ENCODE measurements at regions not wholly inside any gene's neighbourhood (a gene's known extent, or its start where the extent isn't known, plus 50 kb on each side); places are given as distances from the start of the nearest gene placed in this dataset.
A peak's percentile ranks its signal among the peaks of the same experiment; 100 is the strongest.
"Not testable (repeated sequence)": the region's sequence is repeated elsewhere in the genome, so short reads cannot be mapped to it uniquely, and the experiment has no call there.

GRCh38 chr3:177370246-177370822 is 173.1 kb upstream of the TBL1XR1 start:
- H3K36me3 Mint-ChIP-seq, result no peaks in the 10 kb centered on the region
- no peaks in the 10 kb centered on the region for H3K4me1 Mint-ChIP-seq (ENCODE audit: low read depth)
- no peaks in the 10 kb centered on the region for H3K9me3 Mint-ChIP-seq (ENCODE audit: low read depth)
- H3K4me3 Mint-ChIP-seq, result no peak overlapping the region
- no peaks in the 10 kb centered on the region for H3K27me3 Mint-ChIP-seq
- H3K27ac Mint-ChIP-seq, result no peak overlapping the region

GRCh38 chr3:177371146-177371545 is 173.9 kb upstream of the TBL1XR1 start:
- H3K36me3 Mint-ChIP-seq, result no peaks in the 10 kb centered on the region

GRCh38 chr3:177371888-177372287 is 174.6 kb upstream of the TBL1XR1 start:
- Mint-ChIP-seq H3K4me1 (ENCODE audit: low read depth) (no peaks in the 10 kb centered on the region), H3K27me3 (no peaks in the 10 kb centered on the region), H3K27ac (no peak overlapping the region), H3K4me3 (no peak overlapping the region), H3K9me3 (ENCODE audit: low read depth) (no peaks in the 10 kb centered on the region), H3K36me3 (no peaks in the 10 kb centered on the region)

More at GRCh38 chr3:177371146-177371545, 173.9 kb upstream of the TBL1XR1 start:
- Mint-ChIP-seq H3K4me1 (ENCODE audit: low read depth) (no peaks in the 10 kb centered on the region), H3K27me3 (no peaks in the 10 kb centered on the region), H3K27ac (no peak overlapping the region), H3K4me3 (no peak overlapping the region), H3K9me3 (ENCODE audit: low read depth) (no peaks in the 10 kb centered on the region)

GRCh38 chr3:177374323-177374722 is 177.0 kb upstream of the TBL1XR1 start:
- no peaks in the 10 kb centered on the region for H3K36me3 Mint-ChIP-seq
- no peak overlapping the region for H3K27ac Mint-ChIP-seq
- H3K4me1 Mint-ChIP-seq (ENCODE audit: low read depth), result no peaks in the 10 kb centered on the region
- H3K9me3 Mint-ChIP-seq (ENCODE audit: low read depth), result no peaks in the 10 kb centered on the region
- H3K27me3 Mint-ChIP-seq, result no peaks in the 10 kb centered on the region
- H3K4me3 Mint-ChIP-seq, result no peak overlapping the region

GRCh38 chr3:177375316-177375715 is 178.0 kb upstream of the TBL1XR1 start:
- H3K36me3 Mint-ChIP-seq, result no peaks in the 10 kb centered on the region
- no peaks in the 10 kb centered on the region for H3K9me3 Mint-ChIP-seq (ENCODE audit: low read depth)
- H3K27me3 Mint-ChIP-seq, result no peaks in the 10 kb centered on the region
- no peaks in the 10 kb centered on the region for H3K4me1 Mint-ChIP-seq (ENCODE audit: low read depth)
- H3K4me3 Mint-ChIP-seq, result no peak overlapping the region
- H3K27ac Mint-ChIP-seq, result no peak overlapping the region

- no peak overlapping the region for H3K4me3 Mint-ChIP-seq
- peaks cover under 1% of the 10 kb centered on the region for H3K36me3 Mint-ChIP-seq
- H3K9me3 Mint-ChIP-seq (ENCODE audit: low read depth), result no peaks in the 10 kb centered on the region
- H3K27me3 Mint-ChIP-seq, result no peaks in the 10 kb centered on the region
- no peaks in the 10 kb centered on the region for H3K4me1 Mint-ChIP-seq (ENCODE audit: low read depth)
- H3K27ac Mint-ChIP-seq, result no peak overlapping the region
These were observed 179.9 kb upstream of the TBL1XR1 start for GRCh38 chr3:177377166-177377565.

GRCh38 chr3:177378168-177378567 is 180.9 kb upstream of the TBL1XR1 start:
- H3K4me3 Mint-ChIP-seq, result no peak overlapping the region
- H3K4me1 Mint-ChIP-seq (ENCODE audit: low read depth), result no peaks in the 10 kb centered on the region
- no peak overlapping the region for H3K27ac Mint-ChIP-seq
- no peaks in the 10 kb centered on the region for H3K27me3 Mint-ChIP-seq
- no peaks in the 10 kb centered on the region for H3K9me3 Mint-ChIP-seq (ENCODE audit: low read depth)
- peaks cover 2% of the 10 kb centered on the region for H3K36me3 Mint-ChIP-seq

GRCh38 chr3:177379045-177379444 is 181.8 kb upstream of the TBL1XR1 start:
- no peak overlapping the region for H3K4me3 Mint-ChIP-seq
- H3K9me3 Mint-ChIP-seq (ENCODE audit: low read depth), result no peaks in the 10 kb centered on the region
- H3K36me3 Mint-ChIP-seq, result peaks cover 2% of the 10 kb centered on the region
- no peak overlapping the region for H3K27ac Mint-ChIP-seq
- H3K27me3 Mint-ChIP-seq, result no peaks in the 10 kb centered on the region
- H3K4me1 Mint-ChIP-seq (ENCODE audit: low read depth), result no peaks in the 10 kb centered on the region

- H3K4me3 Mint-ChIP-seq, result no peak overlapping the region
- peaks cover 2% of the 10 kb centered on the region for H3K36me3 Mint-ChIP-seq
- H3K27ac Mint-ChIP-seq, result no peak overlapping the region
- H3K4me1 Mint-ChIP-seq (ENCODE audit: low read depth), result no peaks in the 10 kb centered on the region
- H3K27me3 Mint-ChIP-seq, result no peaks in the 10 kb centered on the region
- H3K9me3 Mint-ChIP-seq (ENCODE audit: low read depth), result peaks cover 6% of the 10 kb centered on the region
These were observed 183.8 kb upstream of the TBL1XR1 start for GRCh38 chr3:177381070-177381469.

GRCh38 chr3:177382944-177383343 is 185.7 kb upstream of the TBL1XR1 start:
- Mint-ChIP-seq H3K9me3 (ENCODE audit: low read depth) (peaks cover 9% of the 10 kb centered on the region), H3K27me3 (no peaks in the 10 kb centered on the region), H3K4me3 (no peak overlapping the region), H3K4me1 (ENCODE audit: low read depth) (no peaks in the 10 kb centered on the region), H3K36me3 (peaks cover 6% of the 10 kb centered on the region), H3K27ac (no peak overlapping the region)

- Mint-ChIP-seq H3K36me3 (peaks cover 6% of the 10 kb centered on the region), H3K9me3 (ENCODE audit: low read depth) (peaks cover 9% of the 10 kb centered on the region), H3K27me3 (no peaks in the 10 kb centered on the region), H3K4me1 (ENCODE audit: low read depth) (no peaks in the 10 kb centered on the region), H3K4me3 (no peak overlapping the region), H3K27ac (no peak overlapping the region)
These were observed 187.9 kb upstream of the TBL1XR1 start for GRCh38 chr3:177385186-177385585.

- Mint-ChIP-seq H3K27ac (no peak overlapping the region), H3K27me3 (no peaks in the 10 kb centered on the region), H3K9me3 (ENCODE audit: low read depth) (peaks cover 9% of the 10 kb centered on the region), H3K36me3 (peaks cover 6% of the 10 kb centered on the region), H3K4me1 (ENCODE audit: low read depth) (no peaks in the 10 kb centered on the region), H3K4me3 (no peak overlapping the region)
These were observed 188.6 kb upstream of the TBL1XR1 start for GRCh38 chr3:177385831-177386301.

- peaks cover 3% of the 10 kb centered on the region for H3K36me3 Mint-ChIP-seq
- peaks cover 9% of the 10 kb centered on the region for H3K9me3 Mint-ChIP-seq (ENCODE audit: low read depth)
- H3K27me3 Mint-ChIP-seq, result no peaks in the 10 kb centered on the region
- H3K27ac Mint-ChIP-seq, result no peak overlapping the region
- no peaks in the 10 kb centered on the region for H3K4me1 Mint-ChIP-seq (ENCODE audit: low read depth)
- no peak overlapping the region for H3K4me3 Mint-ChIP-seq
These were observed 190.9 kb upstream of the TBL1XR1 start for GRCh38 chr3:177388209-177388608.

- not testable (repeated sequence) for H3K9me3 Mint-ChIP-seq (ENCODE audit: low read depth); H3K36me3 Mint-ChIP-seq; H3K4me1 Mint-ChIP-seq (ENCODE audit: low read depth); H3K27me3 Mint-ChIP-seq
- Mint-ChIP-seq H3K4me3 (peak overlapping the region; percentile 60), H3K27ac (peak overlapping the region; percentile 46)
These were observed 197.1 kb upstream of the TBL1XR1 start for GRCh38 chr3:177394231-177395024.

- Mint-ChIP-seq H3K9me3 (ENCODE audit: low read depth) (no peaks in the 10 kb centered on the region), H3K27me3 (no peaks in the 10 kb centered on the region), H3K27ac (no peak overlapping the region), H3K4me3 (no peak overlapping the region), H3K36me3 (peaks cover 2% of the 10 kb centered on the region), H3K4me1 (ENCODE audit: low read depth) (no peaks in the 10 kb centered on the region)
These were observed 199.5 kb upstream of the TBL1XR1 start for GRCh38 chr3:177396733-177397132.

GRCh38 chr3:177401375-177401774 is 204.1 kb upstream of the TBL1XR1 start:
- H3K4me1 Mint-ChIP-seq (ENCODE audit: low read depth), result no peaks in the 10 kb centered on the region
- no peaks in the 10 kb centered on the region for H3K27me3 Mint-ChIP-seq
- no peaks in the 10 kb centered on the region for H3K9me3 Mint-ChIP-seq (ENCODE audit: low read depth)
- H3K36me3 Mint-ChIP-seq, result peaks cover 2% of the 10 kb centered on the region
- no peak overlapping the region for H3K27ac Mint-ChIP-seq
- no peak overlapping the region for H3K4me3 Mint-ChIP-seq

All from activated naive CD8-positive, alpha-beta T cell (primary cell).